Thyroid gland (tissue), 4 donors: ENCODE measurements at regions not wholly inside any gene's neighbourhood (a gene's known extent, or its start where the extent isn't known, plus 50 kb on each side); places are given as distances from the start of the nearest gene placed in this dataset.

Source experiments
- POLR2A ChIP-seq, 2 donors: fragments of 450-650 bp; IDR thresholded peaks; one replicate each; pipeline ENCODE4 v1.6.1; 2017; ENCODE audit warnings: antibody characterized with exemption in 2 of 2, mild to moderate bottlenecking in 2 of 2, moderate library complexity in 1 of 2
- TF ChIP-seq, protein P1 (sequence below), 6 experiments: fragments of 200-600 bp in 3 of 6; fragments of 450-650 bp in 3 of 6; sonication (generic) in 3 of 6; IDR thresholded peaks; one replicate each; pipeline ENCODE4 v1.5.1; 2016 to 2019; ENCODE audit warnings: antibody characterized with exemption in 6 of 6, mild to moderate bottlenecking in 2 of 6, inconsistent platforms in 1 of 6, moderate library complexity in 1 of 6

DNA sequence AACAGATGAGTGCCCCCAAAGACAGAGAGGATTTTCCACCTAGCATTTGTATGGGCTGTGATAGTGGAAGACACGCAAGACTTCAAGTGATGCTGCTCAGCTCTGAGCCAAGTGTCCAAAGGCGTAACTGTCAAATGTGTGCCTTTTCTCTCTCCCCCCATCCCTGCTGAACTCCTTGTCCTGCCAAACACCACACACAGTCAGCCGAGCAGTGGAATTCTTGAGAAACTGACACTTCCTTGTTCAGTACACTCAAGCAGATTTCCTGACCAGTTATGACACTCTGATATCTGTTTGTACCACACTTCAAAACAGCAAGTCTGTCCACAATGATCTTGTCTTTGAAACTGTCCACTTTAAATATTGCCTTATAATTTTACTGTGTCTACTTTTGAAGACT is 166.4 kb downstream of the PIK3R1 start:
- TF ChIP-seq, protein P1, sequence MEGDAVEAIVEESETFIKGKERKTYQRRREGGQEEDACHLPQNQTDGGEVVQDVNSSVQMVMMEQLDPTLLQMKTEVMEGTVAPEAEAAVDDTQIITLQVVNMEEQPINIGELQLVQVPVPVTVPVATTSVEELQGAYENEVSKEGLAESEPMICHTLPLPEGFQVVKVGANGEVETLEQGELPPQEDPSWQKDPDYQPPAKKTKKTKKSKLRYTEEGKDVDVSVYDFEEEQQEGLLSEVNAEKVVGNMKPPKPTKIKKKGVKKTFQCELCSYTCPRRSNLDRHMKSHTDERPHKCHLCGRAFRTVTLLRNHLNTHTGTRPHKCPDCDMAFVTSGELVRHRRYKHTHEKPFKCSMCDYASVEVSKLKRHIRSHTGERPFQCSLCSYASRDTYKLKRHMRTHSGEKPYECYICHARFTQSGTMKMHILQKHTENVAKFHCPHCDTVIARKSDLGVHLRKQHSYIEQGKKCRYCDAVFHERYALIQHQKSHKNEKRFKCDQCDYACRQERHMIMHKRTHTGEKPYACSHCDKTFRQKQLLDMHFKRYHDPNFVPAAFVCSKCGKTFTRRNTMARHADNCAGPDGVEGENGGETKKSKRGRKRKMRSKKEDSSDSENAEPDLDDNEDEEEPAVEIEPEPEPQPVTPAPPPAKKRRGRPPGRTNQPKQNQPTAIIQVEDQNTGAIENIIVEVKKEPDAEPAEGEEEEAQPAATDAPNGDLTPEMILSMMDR (IDR thresholded peaks at IDR 0.05), result no peak
- TF ChIP-seq POLR2A (IDR thresholded peaks at IDR 0.05), result no peak
